GM19035 (cell line): ENCODE measurements at regions not wholly inside any gene's neighbourhood (a gene's known extent, or its start where the extent isn't known, plus 50 kb on each side); places are given as distances from the start of the nearest gene placed in this dataset.
"Not testable (repeated sequence)": the region's sequence is repeated elsewhere in the genome, so short reads cannot be mapped to it uniquely, and the experiment has no call there.

Experiments used
- ATAC-seq: cut with Tn5 transposase; IDR thresholded peaks from one replicate; pipeline ENCODE4 v1.9.1; 2021; ENCODE audit not compliant: unreplicated experiment

- no peak for ATAC-seq
Observed at GRCh38 chr14:83128783-83129182, 1595.1 kb upstream of the SEL1L start.

DNA sequence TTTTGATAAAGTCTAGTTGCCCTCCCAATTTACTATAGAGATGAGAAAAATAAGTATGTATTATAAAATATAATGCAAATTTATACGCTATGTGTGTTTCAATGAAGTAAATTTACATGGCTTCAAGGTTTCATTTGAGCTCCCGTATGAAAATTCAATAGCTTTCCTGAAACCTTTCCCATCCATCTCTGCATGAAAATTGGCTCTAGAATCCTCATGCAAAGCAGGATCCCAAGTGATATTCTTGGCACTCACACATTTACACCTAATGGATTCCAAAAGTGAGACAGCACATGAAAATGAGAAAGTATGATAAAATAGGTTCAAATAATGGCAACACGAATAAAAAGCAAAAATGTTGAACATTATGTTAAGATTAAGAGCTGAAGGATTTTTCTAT, 1595.8 kb upstream of the SEL1L start:
- no peak for ATAC-seq

DNA sequence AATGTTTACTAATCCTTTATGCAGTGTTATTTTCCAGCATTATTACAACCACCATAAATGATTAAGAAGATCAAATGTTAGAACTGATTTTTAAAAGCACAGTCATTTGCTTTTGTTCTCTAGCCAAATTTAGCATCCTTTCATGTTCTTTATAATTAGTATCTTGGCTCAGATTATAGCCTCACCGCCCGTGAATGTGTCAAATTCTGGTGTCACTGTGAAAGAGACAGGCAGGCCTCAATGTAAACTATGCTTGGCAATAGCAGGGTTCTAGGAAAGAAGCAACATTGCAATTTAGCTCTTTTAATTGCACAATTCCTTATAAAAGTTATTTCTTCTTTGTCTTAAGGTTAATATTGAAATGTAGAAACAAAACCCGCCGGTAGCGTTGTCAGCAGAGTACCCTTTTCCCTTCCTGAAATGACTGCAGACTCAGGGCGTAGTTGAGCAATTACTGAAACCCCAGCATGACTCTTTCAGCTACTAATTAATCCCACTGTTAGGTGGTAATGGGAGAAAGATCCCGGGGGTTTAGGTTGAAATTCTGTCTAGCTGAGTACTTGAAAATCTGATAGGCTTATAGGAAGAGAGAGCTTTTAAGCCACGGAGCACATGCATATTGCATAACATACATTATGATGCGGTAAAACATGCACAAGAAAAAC, 1600.5 kb upstream of the SEL1L start:
- no peak for ATAC-seq

DNA sequence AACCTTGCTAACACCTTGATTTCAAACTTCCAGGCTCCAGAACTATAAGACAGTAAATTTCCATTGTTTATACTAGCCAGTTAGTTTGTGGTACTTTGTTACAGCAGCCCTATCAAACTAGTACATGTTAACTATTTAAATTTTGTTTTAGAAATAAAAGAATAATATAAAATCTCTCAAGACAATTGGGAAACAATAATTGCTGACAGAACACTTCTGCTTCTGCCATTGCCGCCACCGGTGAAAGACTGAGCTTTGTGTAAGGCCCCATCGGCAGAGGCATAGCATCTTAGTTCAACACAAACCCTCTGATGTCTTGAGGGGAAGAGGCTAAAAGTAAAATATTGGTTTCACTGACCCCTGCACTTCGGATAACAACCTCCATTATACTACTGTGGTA, 1607.1 kb upstream of the SEL1L start:
- no peak for ATAC-seq

DNA sequence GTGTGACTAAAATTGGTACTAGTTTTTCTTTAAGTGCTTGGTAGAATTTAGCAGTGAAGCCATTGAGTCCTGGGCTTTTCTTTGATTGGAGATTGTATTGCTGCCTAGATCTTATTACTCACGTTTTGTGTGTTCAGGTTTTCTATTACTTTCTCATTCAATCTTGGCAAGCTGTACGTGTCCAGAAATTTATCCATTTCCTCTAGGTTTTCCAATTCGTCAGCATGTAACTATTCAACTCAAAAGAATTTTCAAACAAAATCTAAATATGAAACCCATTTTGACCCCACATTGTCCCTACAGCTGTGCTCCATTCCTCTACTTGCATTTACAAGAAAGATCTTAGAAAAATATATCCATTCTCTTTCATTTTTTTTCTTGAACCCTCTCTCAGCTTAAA, 1613.4 kb upstream of the SEL1L start:
- no peak for ATAC-seq

DNA sequence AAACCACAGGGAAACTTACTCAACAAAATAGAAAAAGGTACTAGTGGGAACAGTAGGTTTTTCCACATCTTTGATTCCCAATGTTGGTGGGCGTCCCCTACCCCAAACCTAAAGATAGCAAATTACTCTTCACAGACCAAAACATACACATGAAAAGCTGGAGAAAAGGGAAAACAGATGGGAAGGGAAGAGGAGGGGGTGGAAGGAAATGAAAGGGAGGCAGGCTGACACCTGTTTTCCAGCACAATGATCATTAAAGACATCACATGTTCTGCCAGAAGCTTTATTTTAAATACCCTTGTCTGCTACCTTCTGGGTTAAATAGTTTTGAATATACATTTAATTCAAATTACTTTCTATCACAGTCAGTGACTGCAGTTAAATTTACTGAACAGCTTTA, 1617.9 kb upstream of the SEL1L start:
- ATAC-seq, result no peak

- no peak for ATAC-seq
Observed at GRCh38 chr14:83153081-83153480, 1619.4 kb upstream of the SEL1L start.

GRCh38 chr14:83162361-83162929, 1628.8 kb upstream of the SEL1L start:
- no peak for ATAC-seq

DNA sequence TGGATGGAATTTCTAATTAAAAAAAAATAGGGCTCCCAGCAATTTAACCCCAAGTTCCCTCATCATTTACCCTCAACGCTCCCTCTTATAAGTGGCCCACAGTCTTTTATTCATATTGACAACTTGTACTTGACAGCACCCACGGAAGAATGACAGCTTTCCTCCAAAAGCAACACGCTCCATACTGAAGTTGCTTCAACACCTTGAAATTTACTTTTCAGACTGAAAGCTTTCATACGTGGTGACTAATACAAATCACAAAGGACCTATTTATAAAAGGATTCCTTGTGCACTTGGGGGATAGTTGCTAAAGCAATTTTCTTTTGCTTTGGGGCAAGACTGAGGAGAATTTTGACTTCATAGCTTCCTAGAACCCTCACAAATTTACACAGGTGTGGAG, 1629.4 kb upstream of the SEL1L start:
- ATAC-seq, result no peak

DNA sequence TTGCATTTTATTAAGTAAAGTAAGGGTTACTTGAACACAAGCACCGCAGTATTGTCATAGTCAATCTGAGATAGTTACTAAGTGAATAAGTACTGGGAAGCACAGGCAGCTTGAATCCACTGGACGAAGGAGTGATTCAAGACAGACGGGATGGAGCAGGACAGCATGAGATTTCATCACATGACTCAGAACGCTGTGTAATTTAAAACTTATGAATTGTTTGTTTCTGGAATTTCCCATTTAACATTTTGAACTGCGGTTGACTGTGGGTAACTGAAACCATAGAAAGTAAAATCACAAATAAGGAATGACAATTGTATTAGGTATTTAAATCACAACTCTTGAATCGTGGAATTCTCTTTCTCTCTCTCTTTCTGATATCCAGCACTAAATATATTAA, 1630.4 kb upstream of the SEL1L start:
- no peak for ATAC-seq

GRCh38 chr14:83164591-83164990, 1630.9 kb upstream of the SEL1L start:
- no peak for ATAC-seq

DNA sequence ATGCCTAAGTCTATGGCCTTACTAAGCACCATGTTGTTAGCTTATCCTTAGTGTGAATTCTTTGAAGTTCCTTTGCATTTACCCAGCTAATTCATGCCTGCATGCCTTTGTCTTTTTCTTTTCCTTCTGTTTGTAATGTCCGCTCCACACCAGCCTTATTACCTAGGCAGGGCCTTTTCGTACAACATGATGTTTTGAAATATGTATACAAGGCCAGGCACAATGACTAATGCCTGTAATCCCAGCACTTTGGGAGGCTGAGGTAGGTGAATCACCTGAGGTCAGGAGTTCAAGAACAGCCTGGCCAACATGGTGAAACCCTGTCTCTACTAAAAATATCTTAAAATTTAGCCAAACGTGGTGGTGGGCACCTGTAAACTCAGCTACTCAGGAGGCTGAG, 1636.5 kb upstream of the SEL1L start:
- no peak for ATAC-seq

GRCh38 chr14:83171761-83172160, 1638.1 kb upstream of the SEL1L start:
- no peak for ATAC-seq

- no peak for ATAC-seq
Observed at GRCh38 chr14:83172363-83172762, 1638.7 kb upstream of the SEL1L start.

DNA sequence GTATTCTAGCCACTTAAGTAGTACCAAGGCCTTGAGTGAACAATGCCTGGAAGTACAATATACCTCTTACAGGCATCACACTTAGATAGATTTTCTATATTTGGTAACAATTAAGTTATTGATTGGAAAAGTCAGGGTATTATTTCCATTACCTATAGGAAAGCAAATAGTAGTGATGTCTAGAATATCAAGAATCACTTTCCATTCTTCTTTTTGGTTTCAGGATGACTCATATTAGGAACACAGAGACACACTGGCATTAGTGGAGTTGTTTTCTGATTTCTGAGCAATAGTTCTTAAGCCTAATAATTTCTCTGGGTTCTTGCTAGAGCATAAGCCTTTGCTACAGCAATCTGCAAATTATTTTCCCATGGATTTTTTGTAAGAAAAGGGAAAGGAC, 1640.0 kb upstream of the SEL1L start:
- no peak for ATAC-seq

GRCh38 chr14:83184531-83184930, 1650.9 kb upstream of the SEL1L start:
- ATAC-seq, result no peak

DNA sequence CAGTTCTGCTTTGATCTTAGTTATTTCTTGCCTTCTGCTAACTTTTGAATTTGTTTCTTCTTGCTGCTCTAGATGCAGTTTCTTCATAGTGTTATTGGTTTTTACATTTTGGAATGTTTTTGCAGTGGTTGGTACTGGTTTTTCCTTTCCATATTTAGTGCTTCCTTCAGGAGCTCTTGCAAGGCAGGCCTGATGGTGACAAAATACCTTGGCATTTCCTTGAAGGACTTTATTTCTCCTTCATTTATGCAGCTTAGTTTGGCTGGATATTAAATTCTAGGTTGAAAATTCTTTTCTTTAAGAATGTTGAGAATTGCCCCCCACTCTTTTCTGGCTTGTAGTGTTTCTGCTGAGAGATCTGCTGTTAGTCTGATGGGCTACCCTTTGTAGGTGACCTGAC, 1654.7 kb upstream of the SEL1L start:
- not testable (repeated sequence) for ATAC-seq

- no peak for ATAC-seq
Observed at GRCh38 chr14:83196236-83196635, 1662.6 kb upstream of the SEL1L start.

DNA sequence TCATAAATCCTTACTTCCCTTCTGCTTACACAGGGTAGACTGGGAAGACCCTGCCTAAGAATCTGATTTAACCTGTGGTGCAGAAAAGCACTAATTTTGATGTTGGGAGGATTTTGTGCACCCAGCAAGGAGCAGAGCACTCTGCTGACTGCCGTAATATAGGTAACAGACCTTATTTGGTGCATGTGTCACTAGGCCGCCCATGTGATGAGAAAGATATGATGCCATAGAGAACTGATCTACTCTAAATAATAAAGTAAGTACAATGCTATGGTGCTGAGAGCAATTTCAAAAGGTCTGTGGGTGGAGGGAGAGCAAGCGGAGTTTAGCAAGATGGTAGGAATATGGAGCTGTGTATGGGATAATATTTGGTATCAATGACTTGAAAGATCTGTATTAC, 1663.6 kb upstream of the SEL1L start:
- ATAC-seq, result no peak

GRCh38 chr14:83207550-83207949, 1673.9 kb upstream of the SEL1L start:
- ATAC-seq, result no peak

DNA sequence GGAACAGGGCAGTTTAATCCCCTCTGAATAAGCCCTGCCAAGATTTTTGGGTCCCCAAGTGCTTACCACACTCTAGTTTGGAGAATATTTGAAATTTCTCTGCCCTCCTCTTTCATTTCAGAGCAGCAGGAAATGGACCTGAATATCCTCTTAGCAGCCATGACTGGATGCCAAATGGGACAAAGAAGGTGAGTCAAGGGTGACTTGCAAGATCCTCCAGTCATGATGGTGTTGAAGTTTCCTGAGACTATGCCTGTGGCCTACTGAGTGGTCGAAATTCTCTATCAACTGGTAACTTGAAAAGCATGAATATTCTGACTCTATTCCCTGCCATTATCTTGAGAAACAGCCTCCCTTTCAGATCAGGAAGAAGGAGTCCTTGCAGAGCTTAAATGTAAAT, 1674.7 kb upstream of the SEL1L start:
- ATAC-seq, result no peak

- ATAC-seq, result no peak
Observed at GRCh38 chr14:83217492-83217891, 1683.8 kb upstream of the SEL1L start.

- no peak for ATAC-seq
Observed at GRCh38 chr14:83247924-83248639, 1714.4 kb upstream of the SEL1L start.
